Osteoblast (primary cell): ENCODE measurements at regions not wholly inside any gene's neighbourhood (a gene's known extent, or its start where the extent isn't known, plus 50 kb on each side); places are given as distances from the start of the nearest gene placed in this dataset.
"Not testable (repeated sequence)": the region's sequence is repeated elsewhere in the genome, so short reads cannot be mapped to it uniquely, and the experiment has no call there.

Experiments
- DNase-seq: peaks from one replicate; pipeline ENCODE4 v3.0.0; 2011; ENCODE audit warnings: low spot score, mixed read lengths; ENCODE audit not compliant: insufficient read length; ENCODE audit errors: missing footprints
- H2AFZ ChIP-seq: 2 replicates; pipeline ENCODE4 v1.6.0; 2011; ENCODE audit warnings: mild to moderate bottlenecking, low read length
- H3K27ac ChIP-seq: 2 replicates; pipeline ENCODE4 v1.5.1; 2011; ENCODE audit warnings: mild to moderate bottlenecking, low read depth, low read length, moderate library complexity
- H3K27me3 ChIP-seq: 2 replicates; pipeline ENCODE4 v1.6.0; 2012; ENCODE audit warnings: mild to moderate bottlenecking, control low read depth, inconsistent platforms, low read length, moderate library complexity; ENCODE audit not compliant: insufficient read depth
- H3K36me3 ChIP-seq: 2 replicates; pipeline ENCODE4 v1.5.1; 2011; ENCODE audit warnings: mild to moderate bottlenecking, low read length, control low read depth, moderate library complexity; ENCODE audit not compliant: insufficient read depth
- H3K4me1 ChIP-seq: 2 replicates; pipeline ENCODE4 v1.5.1; 2011; ENCODE audit warnings: mild to moderate bottlenecking, low read length, control low read depth, moderate library complexity; ENCODE audit not compliant: insufficient read depth
- H3K4me2 ChIP-seq: 2 replicates; pipeline ENCODE4 v1.6.0; 2011; ENCODE audit warnings: mild to moderate bottlenecking, low read length; ENCODE audit not compliant: insufficient read depth
- H3K4me3 ChIP-seq: fragments of 200-600 bp; sonication (generic); 3 replicates; pipeline ENCODE4 v1.5.1; 2012; ENCODE audit warnings: mild to moderate bottlenecking, low read length, inconsistent platforms; ENCODE audit not compliant: insufficient read depth
- H3K79me2 ChIP-seq: 2 replicates; pipeline ENCODE4 v1.6.0; 2012; ENCODE audit warnings: mild to moderate bottlenecking, low read length, control low read depth, inconsistent platforms; ENCODE audit not compliant: insufficient read depth
- H3K9me3 ChIP-seq: 2 replicates; pipeline ENCODE4 v1.5.1; 2011; ENCODE audit warnings: low read depth, low read length, control low read depth
- H4K20me1 ChIP-seq: 2 replicates; pipeline ENCODE4 v1.6.0; 2012; ENCODE audit warnings: mild to moderate bottlenecking, low read length, control low read depth; ENCODE audit not compliant: insufficient read depth
- TF ChIP-seq, protein P1 (sequence below): IDR thresholded peaks from 2 replicates; pipeline ENCODE4 v1.5.1; 2011; ENCODE audit warnings: mild to moderate bottlenecking, low read depth, low read length, moderate library complexity; ENCODE audit errors: extremely low read depth

- H4K20me1 ChIP-seq: no peaks in the 10 kb centered on the region
- no peaks in the 10 kb centered on the region for H3K36me3 ChIP-seq
Measured at GRCh38 chr13:67917291-67917987, 687.3 kb upstream of the PCDH9 start.

GRCh38 chr13:67916650-67917049 is 686.5 kb upstream of the PCDH9 start:
- no peak for DNase-seq
- Histone ChIP-seq H3K4me1 (no peaks in the 10 kb centered on the region), H3K79me2 (no peaks in the 10 kb centered on the region), H2AFZ (no peak overlapping the region), H3K36me3 (no peaks in the 10 kb centered on the region), H3K27me3 (no peaks in the 10 kb centered on the region), H3K9me3 (no peaks in the 10 kb centered on the region), H3K27ac (no peak overlapping the region), H3K4me2 (no peak overlapping the region), H4K20me1 (no peaks in the 10 kb centered on the region), H3K4me3 (no peak overlapping the region)
- TF ChIP-seq, protein P1, sequence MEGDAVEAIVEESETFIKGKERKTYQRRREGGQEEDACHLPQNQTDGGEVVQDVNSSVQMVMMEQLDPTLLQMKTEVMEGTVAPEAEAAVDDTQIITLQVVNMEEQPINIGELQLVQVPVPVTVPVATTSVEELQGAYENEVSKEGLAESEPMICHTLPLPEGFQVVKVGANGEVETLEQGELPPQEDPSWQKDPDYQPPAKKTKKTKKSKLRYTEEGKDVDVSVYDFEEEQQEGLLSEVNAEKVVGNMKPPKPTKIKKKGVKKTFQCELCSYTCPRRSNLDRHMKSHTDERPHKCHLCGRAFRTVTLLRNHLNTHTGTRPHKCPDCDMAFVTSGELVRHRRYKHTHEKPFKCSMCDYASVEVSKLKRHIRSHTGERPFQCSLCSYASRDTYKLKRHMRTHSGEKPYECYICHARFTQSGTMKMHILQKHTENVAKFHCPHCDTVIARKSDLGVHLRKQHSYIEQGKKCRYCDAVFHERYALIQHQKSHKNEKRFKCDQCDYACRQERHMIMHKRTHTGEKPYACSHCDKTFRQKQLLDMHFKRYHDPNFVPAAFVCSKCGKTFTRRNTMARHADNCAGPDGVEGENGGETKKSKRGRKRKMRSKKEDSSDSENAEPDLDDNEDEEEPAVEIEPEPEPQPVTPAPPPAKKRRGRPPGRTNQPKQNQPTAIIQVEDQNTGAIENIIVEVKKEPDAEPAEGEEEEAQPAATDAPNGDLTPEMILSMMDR: no peak

More at GRCh38 chr13:67917291-67917987, 687.3 kb upstream of the PCDH9 start:
- no peak for DNase-seq
- Histone ChIP-seq H3K4me2 (no peak overlapping the region), H3K27ac (no peak overlapping the region), H3K4me1 (no peaks in the 10 kb centered on the region), H3K9me3 (no peaks in the 10 kb centered on the region), H3K4me3 (no peak overlapping the region), H3K27me3 (no peaks in the 10 kb centered on the region), H3K79me2 (no peaks in the 10 kb centered on the region), H2AFZ (no peak overlapping the region)
- TF ChIP-seq, protein P1: no peak

DNA sequence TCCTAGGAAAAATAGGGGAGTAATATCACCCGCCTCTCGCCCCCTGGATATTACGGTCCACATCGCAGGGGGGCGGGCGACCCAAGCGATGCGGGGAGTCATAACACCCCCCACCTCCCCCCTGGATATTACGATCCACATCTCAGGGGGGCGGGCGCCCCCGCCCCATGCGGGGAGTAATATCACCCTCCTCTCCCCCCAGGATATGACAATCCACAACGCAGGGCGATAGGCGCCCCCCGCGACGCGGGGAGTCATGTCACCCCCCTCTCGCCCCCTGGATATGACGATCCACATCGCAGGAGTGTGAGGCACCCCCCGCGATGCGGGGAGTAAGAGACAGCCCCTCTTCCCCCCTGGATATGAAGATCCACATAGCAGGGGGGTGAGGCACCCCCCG is 684.4 kb upstream of the PCDH9 start:
- no peak overlapping the region for H3K4me3 ChIP-seq
- TF ChIP-seq, protein P1: no peak
- H3K4me2 ChIP-seq: no peak overlapping the region
- no peaks in the 10 kb centered on the region for H4K20me1 ChIP-seq
- no peak overlapping the region for H2AFZ ChIP-seq
- no peaks in the 10 kb centered on the region for H3K4me1 ChIP-seq
- no peak overlapping the region for H3K27ac ChIP-seq
- DNase-seq: no peak
- no peaks in the 10 kb centered on the region for H3K27me3 ChIP-seq
- H3K9me3 ChIP-seq: no peaks in the 10 kb centered on the region
- H3K79me2 ChIP-seq: no peaks in the 10 kb centered on the region
- no peaks in the 10 kb centered on the region for H3K36me3 ChIP-seq

DNA sequence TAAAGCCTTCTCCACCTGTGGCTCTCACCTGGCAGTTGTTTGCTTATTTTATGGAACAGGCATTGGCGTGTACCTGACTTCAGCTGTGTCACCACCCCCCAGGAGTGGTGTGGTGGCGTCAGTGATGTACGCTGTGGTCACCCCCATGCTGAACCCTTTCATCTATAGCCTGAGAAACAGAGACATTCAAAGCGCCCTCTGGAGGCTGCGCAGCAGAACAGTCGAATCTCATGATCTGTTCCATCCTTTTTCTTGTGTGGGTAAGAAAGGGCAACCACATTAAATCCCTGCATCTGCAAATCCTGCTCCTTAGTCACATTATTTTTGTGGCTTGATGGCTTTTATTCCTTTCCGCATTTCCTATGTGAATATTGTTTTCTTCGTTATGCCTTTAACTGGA is 672.8 kb upstream of the PCDH9 start:
- not testable (repeated sequence) for H3K4me1 ChIP-seq, H3K4me2 ChIP-seq, H3K36me3 ChIP-seq, H3K27ac ChIP-seq, H3K4me3 ChIP-seq, H3K9me3 ChIP-seq, DNase-seq, H3K79me2 ChIP-seq, H2AFZ ChIP-seq, H4K20me1 ChIP-seq, H3K27me3 ChIP-seq
